ENCODE measurements at regions not wholly inside any gene's neighbourhood (a gene's known extent, or its start where the extent isn't known, plus 50 kb on each side); places are given as distances from the start of the nearest gene placed in this dataset.
A peak's percentile ranks its signal among the peaks of the same experiment; 100 is the strongest.

- Histone ChIP-seq H3K27me3 (ENCODE audit: control insufficient read depth, insufficient read depth, low read length) (no peaks in the 10 kb centered on the region), H3K36me3 (ENCODE audit: control insufficient read depth, insufficient read depth, low read length) (no peaks in the 10 kb centered on the region), H3K4me3 (ENCODE audit: low read depth, low read length) (no peak overlapping the region)
- no peak for DNase-seq (ENCODE audit: low read depth)
- no peak for TF ChIP-seq CTCF (IDR thresholded peaks at IDR 0.05; ENCODE audit: insufficient read depth, low read length, poor library complexity, severe bottlenecking)
Observed at GRCh38 chr2:52139241-52139640, 1107.3 kb upstream of the NRXN1 start.

DNA sequence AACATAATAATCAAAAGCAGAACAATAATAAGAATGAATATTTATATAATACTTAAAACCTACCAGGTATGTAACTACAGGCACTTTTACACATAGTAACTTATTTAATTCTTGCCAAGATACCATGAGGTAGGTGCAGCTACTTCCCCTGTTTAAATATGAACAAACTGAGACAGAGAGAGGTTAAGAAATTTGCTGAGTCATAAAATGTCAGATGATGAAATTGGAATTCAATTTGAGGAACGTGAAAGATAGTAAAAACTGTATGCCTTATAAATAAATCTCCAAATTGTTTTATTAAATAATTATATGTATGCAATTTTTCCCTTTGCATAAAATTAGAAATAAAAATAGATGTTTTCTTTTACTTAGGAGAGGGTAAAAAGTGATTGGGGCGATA, 1103.3 kb upstream of the NRXN1 start:
- Histone ChIP-seq H3K36me3 (ENCODE audit: control insufficient read depth, insufficient read depth, low read length) (no peaks in the 10 kb centered on the region), H3K4me3 (ENCODE audit: low read depth, low read length) (no peak overlapping the region), H3K27me3 (ENCODE audit: control insufficient read depth, insufficient read depth, low read length) (no peaks in the 10 kb centered on the region)
- DNase-seq (ENCODE audit: low read depth) = no peak
- no peak for TF ChIP-seq CTCF (IDR thresholded peaks at IDR 0.05; ENCODE audit: insufficient read depth, low read length, poor library complexity, severe bottlenecking)

DNA sequence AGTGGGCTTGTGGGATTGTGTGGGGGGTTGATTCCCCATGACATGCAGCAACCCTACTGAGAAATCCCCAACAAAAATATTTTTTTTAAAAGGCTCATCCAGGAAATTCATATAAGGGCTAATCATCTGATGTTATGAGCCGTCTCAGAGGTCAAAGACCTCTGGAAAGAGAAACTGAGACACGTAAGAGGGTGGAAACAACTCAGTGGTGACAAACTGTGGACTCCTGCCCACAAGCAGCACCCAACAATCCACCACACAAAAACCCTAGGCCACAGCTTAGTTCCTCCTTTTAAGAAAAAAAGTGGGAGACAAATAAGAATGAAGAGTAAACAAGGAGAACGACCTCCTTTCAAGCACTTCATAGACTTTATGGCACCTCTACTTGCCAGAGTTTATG, 1096.1 kb upstream of the NRXN1 start:
- no peaks in the 10 kb centered on the region for H3K36me3 ChIP-seq (ENCODE audit: control insufficient read depth, insufficient read depth, low read length)
- no peak overlapping the region for H3K4me3 ChIP-seq (ENCODE audit: low read depth, low read length)
- no peaks in the 10 kb centered on the region for H3K27me3 ChIP-seq (ENCODE audit: control insufficient read depth, insufficient read depth, low read length)
- TF ChIP-seq CTCF (IDR thresholded peaks at IDR 0.05; ENCODE audit: insufficient read depth, low read length, poor library complexity, severe bottlenecking) = no peak
- no peak for DNase-seq (ENCODE audit: low read depth)

GRCh38 chr2:52127527-52127926, 1095.6 kb upstream of the NRXN1 start:
- no peak overlapping the region for H3K4me3 ChIP-seq (ENCODE audit: low read depth, low read length)
- no peak for TF ChIP-seq CTCF (IDR thresholded peaks at IDR 0.05; ENCODE audit: insufficient read depth, low read length, poor library complexity, severe bottlenecking)
- no peaks in the 10 kb centered on the region for H3K36me3 ChIP-seq (ENCODE audit: control insufficient read depth, insufficient read depth, low read length)
- no peaks in the 10 kb centered on the region for H3K27me3 ChIP-seq (ENCODE audit: control insufficient read depth, insufficient read depth, low read length)
- no peak for DNase-seq (ENCODE audit: low read depth)

- Histone ChIP-seq H3K4me3 (ENCODE audit: low read depth, low read length) (no peak overlapping the region), H3K27me3 (ENCODE audit: control insufficient read depth, insufficient read depth, low read length) (no peaks in the 10 kb centered on the region), H3K36me3 (ENCODE audit: control insufficient read depth, insufficient read depth, low read length) (no peaks in the 10 kb centered on the region)
- peak; percentile 5 for DNase-seq (ENCODE audit: low read depth)
- TF ChIP-seq CTCF (IDR thresholded peaks at IDR 0.05; ENCODE audit: insufficient read depth, low read length, poor library complexity, severe bottlenecking) = no peak
Observed at GRCh38 chr2:52117299-52117698, 1085.4 kb upstream of the NRXN1 start.

DNA sequence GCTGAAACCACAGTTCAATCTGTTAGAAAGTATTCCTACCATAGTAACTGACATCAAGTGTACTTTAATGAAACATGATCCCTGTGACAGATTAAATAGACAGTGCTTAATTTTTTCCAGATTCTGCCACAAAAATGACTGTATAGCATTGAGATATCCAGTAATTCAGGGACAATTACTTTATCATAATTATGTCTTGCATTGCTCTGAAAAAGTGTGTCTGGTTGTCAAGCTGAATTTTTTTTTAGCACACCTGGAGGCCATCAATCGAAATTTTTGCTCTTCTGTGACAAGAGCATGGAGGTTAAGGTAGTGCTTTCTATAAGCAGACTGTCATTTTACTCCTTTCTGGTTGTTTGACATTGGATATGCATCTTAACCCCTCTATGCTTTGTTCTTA, 1083.8 kb upstream of the NRXN1 start:
- no peak overlapping the region for H3K4me3 ChIP-seq (ENCODE audit: low read depth, low read length)
- no peak for DNase-seq (ENCODE audit: low read depth)

More for the DNA sequence above, 1083.8 kb upstream of the NRXN1 start:
- TF ChIP-seq CTCF (IDR thresholded peaks at IDR 0.05; ENCODE audit: insufficient read depth, low read length, poor library complexity, severe bottlenecking) = no peak
- Histone ChIP-seq H3K36me3 (ENCODE audit: control insufficient read depth, insufficient read depth, low read length) (no peaks in the 10 kb centered on the region), H3K27me3 (ENCODE audit: control insufficient read depth, insufficient read depth, low read length) (no peaks in the 10 kb centered on the region)
